ENCODE measurements at regions not wholly inside any gene's neighbourhood (a gene's known extent, or its start where the extent isn't known, plus 50 kb on each side); places are given as distances from the start of the nearest gene placed in this dataset.
"Not testable (repeated sequence)": the region's sequence is repeated elsewhere in the genome, so short reads cannot be mapped to it uniquely, and the experiment has no call there.

GRCh38 chr6:85212794-85213193 lies 237.1 kb upstream of the NT5E start:
- not testable (repeated sequence) for DNase-seq; H4K5ac ChIP-seq (ENCODE audit: low read length)
- no CpG with 5 or more reads among the region's 5 CpGs for WGBS (ENCODE audit: extremely low coverage, insufficient coverage, low lambda C conversion rate)

GRCh38 chr6:85195243-85195642 lies 254.6 kb upstream of the NT5E start:
- H3K56ac ChIP-seq (ENCODE audit: low read length): no peak overlapping the region
- no peak overlapping the region for H3K4ac ChIP-seq (ENCODE audit: low read depth, low read length)
- no peak overlapping the region for H3K27ac ChIP-seq (ENCODE audit: low read depth, low read length)
- no peak overlapping the region for H3K4me2 ChIP-seq (ENCODE audit: low read length)
- H3K36me3 ChIP-seq (ENCODE audit: control insufficient read depth, insufficient read depth, low read length): no peaks in the 10 kb centered on the region
- no peak overlapping the region for H2AK5ac ChIP-seq (ENCODE audit: low read length)
- H3K27me3 ChIP-seq (ENCODE audit: insufficient read depth, low read length, poor library complexity): no peaks in the 10 kb centered on the region
- no peak for DNase-seq
- no peaks in the 10 kb centered on the region for H3K79me1 ChIP-seq (ENCODE audit: low read length)
- H2BK5ac ChIP-seq (ENCODE audit: low read length): no peak overlapping the region
- H4K5ac ChIP-seq (ENCODE audit: low read length): no peak overlapping the region
- no peak overlapping the region for H3K9ac ChIP-seq (ENCODE audit: low read length)
- no peak overlapping the region for H2BK120ac ChIP-seq (ENCODE audit: low read depth, low read length)
- H3K4me1 ChIP-seq (ENCODE audit: control insufficient read depth, low read depth, low read length): no peaks in the 10 kb centered on the region
- no peak overlapping the region for H3K23ac ChIP-seq (ENCODE audit: low read length)
- no peak overlapping the region for H4K8ac ChIP-seq (ENCODE audit: low read depth, low read length)
- no peak overlapping the region for H3K4me3 ChIP-seq (ENCODE audit: low read length)
- H2BK15ac ChIP-seq (replicated peaks; ENCODE audit: low read depth): no peak overlapping the region
- H3K79me2 ChIP-seq (ENCODE audit: control insufficient read depth, insufficient read depth, low read length): no peaks in the 10 kb centered on the region
- H3K18ac ChIP-seq (ENCODE audit: low read length): no peak overlapping the region

More at GRCh38 chr6:85212794-85213193, 237.1 kb upstream of the NT5E start:
- not testable (repeated sequence) for H3K27me3 ChIP-seq (ENCODE audit: insufficient read depth, low read length, poor library complexity); H3K23ac ChIP-seq (ENCODE audit: low read length); H4K8ac ChIP-seq (ENCODE audit: low read depth, low read length); H3K4ac ChIP-seq (ENCODE audit: low read depth, low read length); H2AK5ac ChIP-seq (ENCODE audit: low read length); H2BK120ac ChIP-seq (ENCODE audit: low read depth, low read length); H2BK15ac ChIP-seq (replicated peaks; ENCODE audit: low read depth); H3K79me2 ChIP-seq (ENCODE audit: control insufficient read depth, insufficient read depth, low read length); H3K4me3 ChIP-seq (ENCODE audit: low read length); H3K18ac ChIP-seq (ENCODE audit: low read length); H3K9ac ChIP-seq (ENCODE audit: low read length); H2BK5ac ChIP-seq (ENCODE audit: low read length); H3K27ac ChIP-seq (ENCODE audit: low read depth, low read length); H3K79me1 ChIP-seq (ENCODE audit: low read length); H3K4me2 ChIP-seq (ENCODE audit: low read length); H3K56ac ChIP-seq (ENCODE audit: low read length); H3K36me3 ChIP-seq (ENCODE audit: control insufficient read depth, insufficient read depth, low read length); H3K4me1 ChIP-seq (ENCODE audit: control insufficient read depth, low read depth, low read length)

GRCh38 chr6:85193339-85193738 lies 256.5 kb upstream of the NT5E start:
- no CpG with 5 or more reads among the region's 3 CpGs for WGBS (ENCODE audit: extremely low coverage, insufficient coverage, low lambda C conversion rate)
- Histone ChIP-seq H3K27ac (ENCODE audit: low read depth, low read length) (no peak overlapping the region), H2BK5ac (ENCODE audit: low read length) (no peak overlapping the region)

GRCh38 chr6:85192596-85192995 lies 257.3 kb upstream of the NT5E start:
- Histone ChIP-seq H4K5ac (ENCODE audit: low read length) (no peak overlapping the region), H2BK15ac (replicated peaks; ENCODE audit: low read depth) (no peak overlapping the region), H2AK5ac (ENCODE audit: low read length) (no peak overlapping the region), H3K4me1 (ENCODE audit: control insufficient read depth, low read depth, low read length) (no peaks in the 10 kb centered on the region), H3K79me2 (ENCODE audit: control insufficient read depth, insufficient read depth, low read length) (no peaks in the 10 kb centered on the region), H3K27me3 (ENCODE audit: insufficient read depth, low read length, poor library complexity) (no peaks in the 10 kb centered on the region), H3K56ac (ENCODE audit: low read length) (no peak overlapping the region), H3K4ac (ENCODE audit: low read depth, low read length) (no peak overlapping the region), H2BK120ac (ENCODE audit: low read depth, low read length) (no peak overlapping the region), H3K18ac (ENCODE audit: low read length) (no peak overlapping the region), H3K23ac (ENCODE audit: low read length) (no peak overlapping the region), H3K27ac (ENCODE audit: low read depth, low read length) (no peak overlapping the region), H4K8ac (ENCODE audit: low read depth, low read length) (no peak overlapping the region), H3K9ac (ENCODE audit: low read length) (no peak overlapping the region), H3K79me1 (ENCODE audit: low read length) (no peaks in the 10 kb centered on the region), H2BK5ac (ENCODE audit: low read length) (no peak overlapping the region), H3K4me2 (ENCODE audit: low read length) (no peak overlapping the region), H3K36me3 (ENCODE audit: control insufficient read depth, insufficient read depth, low read length) (no peaks in the 10 kb centered on the region), H3K4me3 (ENCODE audit: low read length) (no peak overlapping the region)
- DNase-seq: no peak
- no CpG with 5 or more reads among the region's 4 CpGs for WGBS (ENCODE audit: extremely low coverage, insufficient coverage, low lambda C conversion rate)

More at GRCh38 chr6:85193339-85193738, 256.5 kb upstream of the NT5E start:
- no peaks in the 10 kb centered on the region for H3K4me1 ChIP-seq (ENCODE audit: control insufficient read depth, low read depth, low read length)
- no peak overlapping the region for H2BK120ac ChIP-seq (ENCODE audit: low read depth, low read length)
- no peak overlapping the region for H2AK5ac ChIP-seq (ENCODE audit: low read length)
- no peak overlapping the region for H3K9ac ChIP-seq (ENCODE audit: low read length)
- H3K27me3 ChIP-seq (ENCODE audit: insufficient read depth, low read length, poor library complexity): no peaks in the 10 kb centered on the region
- H3K23ac ChIP-seq (ENCODE audit: low read length): no peak overlapping the region
- no peak overlapping the region for H3K4me3 ChIP-seq (ENCODE audit: low read length)
- H3K4me2 ChIP-seq (ENCODE audit: low read length): no peak overlapping the region
- no peaks in the 10 kb centered on the region for H3K79me2 ChIP-seq (ENCODE audit: control insufficient read depth, insufficient read depth, low read length)
- no peaks in the 10 kb centered on the region for H3K36me3 ChIP-seq (ENCODE audit: control insufficient read depth, insufficient read depth, low read length)
- DNase-seq: no peak
- H2BK15ac ChIP-seq (replicated peaks; ENCODE audit: low read depth): no peak overlapping the region
- H4K5ac ChIP-seq (ENCODE audit: low read length): no peak overlapping the region
- H4K8ac ChIP-seq (ENCODE audit: low read depth, low read length): no peak overlapping the region
- no peak overlapping the region for H3K18ac ChIP-seq (ENCODE audit: low read length)
- H3K4ac ChIP-seq (ENCODE audit: low read depth, low read length): no peak overlapping the region
- H3K79me1 ChIP-seq (ENCODE audit: low read length): no peaks in the 10 kb centered on the region
- H3K56ac ChIP-seq (ENCODE audit: low read length): no peak overlapping the region

GRCh38 chr6:85192186-85192585 lies 257.7 kb upstream of the NT5E start:
- Histone ChIP-seq H3K56ac (ENCODE audit: low read length) (no peak overlapping the region), H3K4me2 (ENCODE audit: low read length) (no peak overlapping the region), H3K27me3 (ENCODE audit: insufficient read depth, low read length, poor library complexity) (no peaks in the 10 kb centered on the region), H2BK5ac (ENCODE audit: low read length) (no peak overlapping the region), H3K23ac (ENCODE audit: low read length) (no peak overlapping the region), H3K4me1 (ENCODE audit: control insufficient read depth, low read depth, low read length) (no peaks in the 10 kb centered on the region), H3K36me3 (ENCODE audit: control insufficient read depth, insufficient read depth, low read length) (no peaks in the 10 kb centered on the region), H3K9ac (ENCODE audit: low read length) (no peak overlapping the region), H3K79me2 (ENCODE audit: control insufficient read depth, insufficient read depth, low read length) (no peaks in the 10 kb centered on the region), H4K5ac (ENCODE audit: low read length) (no peak overlapping the region), H3K27ac (ENCODE audit: low read depth, low read length) (no peak overlapping the region), H2BK120ac (ENCODE audit: low read depth, low read length) (no peak overlapping the region), H2AK5ac (ENCODE audit: low read length) (no peak overlapping the region), H3K79me1 (ENCODE audit: low read length) (no peaks in the 10 kb centered on the region), H3K18ac (ENCODE audit: low read length) (no peak overlapping the region), H3K4me3 (ENCODE audit: low read length) (no peak overlapping the region), H2BK15ac (replicated peaks; ENCODE audit: low read depth) (no peak overlapping the region), H4K8ac (ENCODE audit: low read depth, low read length) (no peak overlapping the region), H3K4ac (ENCODE audit: low read depth, low read length) (no peak overlapping the region)
- WGBS (ENCODE audit: extremely low coverage, insufficient coverage, low lambda C conversion rate): no CpG with 5 or more reads among the region's 1 CpG
- DNase-seq: no peak

- H3K79me2 ChIP-seq (ENCODE audit: control insufficient read depth, insufficient read depth, low read length): no peaks in the 10 kb centered on the region
- H3K23ac ChIP-seq (ENCODE audit: low read length): no peak overlapping the region
- no peaks in the 10 kb centered on the region for H3K36me3 ChIP-seq (ENCODE audit: control insufficient read depth, insufficient read depth, low read length)
- H3K4me1 ChIP-seq (ENCODE audit: control insufficient read depth, low read depth, low read length): no peaks in the 10 kb centered on the region
- no peak overlapping the region for H3K4me3 ChIP-seq (ENCODE audit: low read length)
- no peak overlapping the region for H3K9ac ChIP-seq (ENCODE audit: low read length)
- H2BK120ac ChIP-seq (ENCODE audit: low read depth, low read length): no peak overlapping the region
- no peak overlapping the region for H3K56ac ChIP-seq (ENCODE audit: low read length)
- H2AK5ac ChIP-seq (ENCODE audit: low read length): no peak overlapping the region
- H4K8ac ChIP-seq (ENCODE audit: low read depth, low read length): no peak overlapping the region
- H3K27me3 ChIP-seq (ENCODE audit: insufficient read depth, low read length, poor library complexity): no peaks in the 10 kb centered on the region
- no peak overlapping the region for H3K18ac ChIP-seq (ENCODE audit: low read length)
- H2BK5ac ChIP-seq (ENCODE audit: low read length): no peak overlapping the region
- no peak overlapping the region for H4K5ac ChIP-seq (ENCODE audit: low read length)
- no peak overlapping the region for H3K4me2 ChIP-seq (ENCODE audit: low read length)
- H3K79me1 ChIP-seq (ENCODE audit: low read length): no peaks in the 10 kb centered on the region
- H3K4ac ChIP-seq (ENCODE audit: low read depth, low read length): no peak overlapping the region
- no peak overlapping the region for H2BK15ac ChIP-seq (replicated peaks; ENCODE audit: low read depth)
- DNase-seq: no peak
- WGBS (ENCODE audit: extremely low coverage, insufficient coverage, low lambda C conversion rate): no CpG with 5 or more reads among the region's 2 CpGs
- no peak overlapping the region for H3K27ac ChIP-seq (ENCODE audit: low read depth, low read length)
Measured at GRCh38 chr6:85191656-85192055, 258.2 kb upstream of the NT5E start.
